ENCODE measurements at regions not wholly inside any gene's neighbourhood (a gene's known extent, or its start where the extent isn't known, plus 50 kb on each side); places are given as distances from the start of the nearest gene placed in this dataset.

DNA sequence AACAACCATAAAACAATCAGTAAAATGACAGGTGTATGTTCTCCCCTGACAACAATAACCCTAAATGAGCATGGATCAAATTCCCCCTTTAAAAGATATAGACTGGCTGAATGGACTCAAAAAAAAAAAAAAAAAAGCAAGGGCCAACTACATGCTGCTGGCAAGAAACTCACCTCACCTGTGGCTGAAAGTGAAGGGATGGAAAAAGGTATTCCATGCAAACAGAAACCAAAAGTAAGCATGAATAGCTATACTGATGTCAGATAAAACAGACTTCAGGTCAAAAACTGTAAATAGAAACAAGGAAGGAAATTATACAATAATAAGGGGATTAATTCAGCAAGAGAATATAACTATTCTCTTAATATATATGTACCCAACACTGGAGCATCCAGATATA lies 54.2 kb upstream of the SSBP2 start:
- TF ChIP-seq, protein P1, sequence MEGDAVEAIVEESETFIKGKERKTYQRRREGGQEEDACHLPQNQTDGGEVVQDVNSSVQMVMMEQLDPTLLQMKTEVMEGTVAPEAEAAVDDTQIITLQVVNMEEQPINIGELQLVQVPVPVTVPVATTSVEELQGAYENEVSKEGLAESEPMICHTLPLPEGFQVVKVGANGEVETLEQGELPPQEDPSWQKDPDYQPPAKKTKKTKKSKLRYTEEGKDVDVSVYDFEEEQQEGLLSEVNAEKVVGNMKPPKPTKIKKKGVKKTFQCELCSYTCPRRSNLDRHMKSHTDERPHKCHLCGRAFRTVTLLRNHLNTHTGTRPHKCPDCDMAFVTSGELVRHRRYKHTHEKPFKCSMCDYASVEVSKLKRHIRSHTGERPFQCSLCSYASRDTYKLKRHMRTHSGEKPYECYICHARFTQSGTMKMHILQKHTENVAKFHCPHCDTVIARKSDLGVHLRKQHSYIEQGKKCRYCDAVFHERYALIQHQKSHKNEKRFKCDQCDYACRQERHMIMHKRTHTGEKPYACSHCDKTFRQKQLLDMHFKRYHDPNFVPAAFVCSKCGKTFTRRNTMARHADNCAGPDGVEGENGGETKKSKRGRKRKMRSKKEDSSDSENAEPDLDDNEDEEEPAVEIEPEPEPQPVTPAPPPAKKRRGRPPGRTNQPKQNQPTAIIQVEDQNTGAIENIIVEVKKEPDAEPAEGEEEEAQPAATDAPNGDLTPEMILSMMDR (conservative IDR thresholded peaks at IDR 0.05; ENCODE audit: low read length) = no peak
- TF ChIP-seq EZH2phosphoT487 (IDR thresholded peaks at IDR 0.05; ENCODE audit: borderline replicate concordance, low read depth, low read length) = no peak
